GM21423 (cell line): ENCODE measurements at regions not wholly inside any gene's neighbourhood (a gene's known extent, or its start where the extent isn't known, plus 50 kb on each side); places are given as distances from the start of the nearest gene placed in this dataset.

Experiments
- ATAC-seq: cut with Tn5 transposase; IDR thresholded peaks from one replicate; pipeline ENCODE4 v1.9.1; 2021; ENCODE audit warnings: mild to moderate bottlenecking, moderate library complexity; ENCODE audit not compliant: unreplicated experiment

DNA sequence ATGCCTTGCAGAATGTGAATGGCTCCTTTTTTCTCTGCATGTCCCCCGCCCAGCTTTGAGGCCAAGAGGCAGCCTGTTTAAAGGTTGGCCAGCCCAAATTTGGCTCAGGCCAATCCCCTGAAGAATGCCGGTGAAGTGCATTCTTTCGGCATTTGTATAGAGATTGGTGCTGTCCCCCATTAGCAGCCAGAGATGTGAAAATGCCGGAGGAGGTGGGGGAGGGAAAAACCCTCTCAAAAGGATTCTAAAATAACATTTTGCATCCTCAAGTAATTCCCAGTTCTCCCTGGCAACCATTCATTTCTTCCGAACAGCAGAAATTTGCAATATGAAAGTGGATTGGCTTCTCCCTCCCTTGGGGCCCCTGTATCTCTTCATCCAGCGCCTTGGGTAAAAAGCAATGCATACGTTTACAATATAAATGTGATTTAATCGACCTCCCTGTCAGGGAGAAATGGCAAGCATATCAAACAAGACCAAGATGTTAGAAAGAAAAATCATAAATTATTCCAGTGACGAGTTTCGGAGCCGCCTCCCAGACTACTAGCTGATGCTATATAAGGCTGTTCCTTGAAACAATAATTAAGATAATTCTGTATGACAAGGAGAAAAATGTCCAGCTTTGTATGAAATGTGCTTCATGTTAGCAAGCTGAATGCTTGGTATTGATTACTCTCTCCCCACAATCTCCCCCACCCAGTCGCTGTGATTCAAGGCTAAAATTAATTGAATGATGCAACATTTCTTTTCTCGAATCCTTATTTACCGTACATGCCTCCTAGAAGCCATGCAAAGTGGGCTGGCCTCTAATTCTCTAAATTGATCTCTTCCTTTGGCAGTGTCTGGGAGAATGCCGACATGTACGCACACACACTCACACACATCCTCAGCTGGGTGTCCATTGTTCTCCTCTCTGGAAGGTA lies 323.7 kb downstream of the RPS24 start:
- ATAC-seq = no peak

DNA sequence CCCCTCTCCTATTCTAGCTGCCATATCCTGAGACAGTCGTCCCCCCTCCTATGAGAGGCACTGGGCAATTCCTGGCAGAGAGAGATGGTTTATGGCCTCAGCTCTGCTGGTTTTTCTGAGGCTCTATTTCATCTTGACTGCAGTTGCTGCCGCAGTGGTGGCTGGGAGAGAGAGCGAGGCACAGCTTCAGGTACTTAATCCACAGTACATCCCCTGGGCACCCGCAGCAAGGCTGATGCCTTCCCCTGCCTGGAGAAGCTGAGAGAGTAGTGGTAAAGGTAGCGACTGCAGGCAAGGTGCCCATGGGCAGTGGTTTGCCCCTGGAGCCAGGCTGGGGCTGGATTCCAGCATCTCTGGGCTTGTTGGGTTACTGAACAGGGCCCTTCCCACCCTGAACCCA lies 324.7 kb downstream of the RPS24 start:
- no peak for ATAC-seq

DNA sequence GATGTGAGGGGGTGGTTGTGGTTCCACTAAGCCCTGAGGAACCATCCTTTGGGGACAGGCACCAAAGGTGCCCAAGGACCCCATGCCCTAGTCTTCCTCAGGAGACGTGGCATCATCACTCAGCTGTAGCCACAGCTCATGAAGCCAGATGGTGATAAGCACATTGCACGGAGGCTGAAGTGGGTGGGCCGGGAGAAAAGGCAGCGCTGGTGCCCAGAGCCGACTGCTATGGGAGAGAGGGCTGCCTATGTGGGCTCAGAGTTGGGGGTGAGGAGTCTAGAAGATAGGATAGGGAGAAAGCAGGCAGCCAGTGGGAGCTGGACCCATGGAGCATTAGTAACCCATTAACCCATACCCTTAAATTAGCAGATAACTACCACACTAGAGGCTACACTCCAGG lies 325.3 kb downstream of the RPS24 start:
- ATAC-seq = no peak

DNA sequence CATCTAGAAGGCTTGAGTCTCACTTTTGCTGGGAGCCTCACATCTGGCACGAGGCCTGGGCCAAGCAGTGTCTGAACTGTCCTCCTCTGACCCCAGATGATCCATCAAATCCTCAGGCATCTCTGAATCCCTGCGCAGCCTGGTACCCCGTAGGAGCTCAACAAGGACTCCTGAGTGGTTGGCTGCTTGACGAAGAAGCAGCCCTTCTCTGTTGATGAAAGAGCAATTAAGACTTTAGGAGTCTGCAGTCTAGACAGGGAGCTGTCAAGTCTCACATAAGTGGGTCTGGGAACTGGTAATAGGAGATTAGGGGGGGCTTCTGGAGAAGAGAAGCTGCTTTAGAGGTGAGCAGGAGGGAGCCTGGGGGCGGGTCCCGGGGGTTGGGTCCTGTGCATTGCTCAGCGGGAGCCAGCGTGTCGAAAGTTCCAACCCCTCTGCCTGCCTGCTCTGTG lies 326.0 kb downstream of the RPS24 start:
- ATAC-seq = no peak

DNA sequence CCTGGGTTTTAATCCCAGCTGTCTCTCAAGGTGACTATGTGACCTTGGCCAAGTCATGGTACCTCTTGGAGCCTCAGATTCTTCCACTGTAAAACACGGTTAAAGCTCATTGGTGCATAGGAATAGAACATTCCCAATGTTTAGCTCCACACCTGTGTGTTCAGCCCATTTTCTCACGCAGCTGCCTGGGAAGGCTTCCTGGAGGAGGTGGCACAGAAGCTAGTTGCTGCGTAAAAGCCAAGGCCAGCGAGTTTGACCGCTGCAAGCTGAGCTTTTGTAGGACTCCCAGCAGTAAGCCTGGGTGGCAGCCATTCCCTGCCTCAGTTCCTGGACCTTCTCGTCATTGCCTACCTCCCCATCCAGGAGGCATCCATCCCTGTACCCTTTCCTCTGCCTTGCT lies 326.6 kb downstream of the RPS24 start:
- ATAC-seq = no peak

DNA sequence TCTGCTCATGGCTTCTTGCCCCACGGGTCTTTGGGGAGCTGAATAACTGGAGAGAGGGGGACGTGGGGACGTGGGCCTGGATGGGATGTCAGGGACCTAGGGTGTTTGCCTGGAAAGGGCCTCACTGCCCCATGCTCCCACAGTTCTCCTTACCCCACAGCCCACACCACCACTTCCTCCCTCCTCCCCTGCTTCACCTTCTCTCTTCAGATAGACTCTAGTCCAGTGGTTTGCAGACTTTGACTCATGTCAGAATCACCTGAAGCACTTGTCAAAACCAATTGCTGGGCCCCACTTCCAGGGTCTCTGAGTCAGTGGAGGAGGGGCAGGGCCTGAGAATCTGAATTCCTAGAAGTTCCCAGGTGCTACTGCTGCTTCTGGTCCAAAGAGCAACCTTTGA lies 327.4 kb downstream of the RPS24 start:
- ATAC-seq = no peak

DNA sequence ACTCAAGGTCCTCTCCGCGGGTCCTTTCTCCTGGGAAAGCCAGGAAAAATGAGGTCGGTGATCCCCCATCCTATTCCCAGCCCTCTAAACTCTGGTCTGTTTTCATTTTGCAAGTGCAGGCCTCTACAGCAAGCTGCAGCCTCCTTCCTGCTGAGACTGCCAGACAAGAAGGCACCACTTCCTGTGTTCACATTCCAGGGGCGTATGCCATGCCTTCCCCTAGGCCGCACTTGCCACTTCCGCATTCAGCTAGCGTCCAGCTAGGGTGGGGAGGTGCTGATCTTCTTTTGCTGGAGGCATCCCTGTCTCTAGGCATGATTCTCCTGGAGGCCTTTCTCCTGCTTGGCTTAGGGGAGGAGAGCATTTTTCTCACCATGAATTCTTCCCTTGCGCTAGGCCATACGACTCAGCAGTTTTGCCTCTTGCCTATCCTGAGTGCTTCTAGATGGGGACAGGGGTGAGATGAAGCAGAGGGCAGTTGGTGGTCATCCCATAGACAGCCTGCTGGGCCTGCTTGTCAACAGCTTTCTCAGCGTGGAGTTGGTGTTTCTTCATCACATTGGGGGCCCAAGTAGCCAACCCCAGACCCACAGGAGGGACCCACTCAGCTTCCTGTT lies 328.9 kb downstream of the RPS24 start:
- no peak for ATAC-seq

DNA sequence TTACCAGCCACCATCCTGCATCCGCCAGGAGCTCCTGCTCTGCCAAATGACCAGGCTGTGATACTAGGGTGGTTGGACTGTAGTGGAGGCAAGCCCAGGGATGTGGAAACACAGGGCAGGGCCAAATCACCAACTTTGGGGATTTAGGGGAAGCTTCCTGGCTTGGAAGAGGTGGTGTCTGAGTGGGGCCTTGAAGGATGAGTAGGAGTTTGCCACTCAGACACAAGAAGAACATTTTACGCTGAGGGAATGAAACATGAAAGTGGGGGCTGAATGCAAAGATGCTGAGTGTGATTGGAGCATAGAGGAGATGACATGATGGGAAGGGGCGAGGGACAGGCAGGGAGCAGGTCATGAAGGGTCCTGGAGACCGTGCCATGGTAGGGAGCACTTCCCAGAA lies 329.5 kb downstream of the RPS24 start:
- no peak for ATAC-seq

DNA sequence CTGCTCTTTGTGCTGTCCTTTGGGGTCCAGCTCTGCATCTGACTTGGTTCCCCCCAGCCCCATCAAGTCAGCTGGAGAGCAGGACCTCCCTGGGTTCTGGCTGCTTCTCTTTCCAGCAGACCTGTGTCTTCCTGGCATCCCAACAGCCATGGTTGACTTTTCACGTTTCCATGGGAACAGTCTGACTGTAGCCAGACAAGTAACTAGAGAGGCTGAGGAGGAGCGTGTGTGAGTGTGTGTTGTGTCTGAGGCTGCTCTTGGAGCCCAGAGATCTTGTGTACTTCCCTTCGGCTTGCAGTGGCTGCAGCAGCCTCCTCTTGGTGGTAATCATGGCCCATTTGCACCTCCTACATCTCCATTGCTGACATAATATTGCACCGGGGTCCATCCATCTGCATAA lies 332.0 kb downstream of the RPS24 start:
- ATAC-seq = no peak

DNA sequence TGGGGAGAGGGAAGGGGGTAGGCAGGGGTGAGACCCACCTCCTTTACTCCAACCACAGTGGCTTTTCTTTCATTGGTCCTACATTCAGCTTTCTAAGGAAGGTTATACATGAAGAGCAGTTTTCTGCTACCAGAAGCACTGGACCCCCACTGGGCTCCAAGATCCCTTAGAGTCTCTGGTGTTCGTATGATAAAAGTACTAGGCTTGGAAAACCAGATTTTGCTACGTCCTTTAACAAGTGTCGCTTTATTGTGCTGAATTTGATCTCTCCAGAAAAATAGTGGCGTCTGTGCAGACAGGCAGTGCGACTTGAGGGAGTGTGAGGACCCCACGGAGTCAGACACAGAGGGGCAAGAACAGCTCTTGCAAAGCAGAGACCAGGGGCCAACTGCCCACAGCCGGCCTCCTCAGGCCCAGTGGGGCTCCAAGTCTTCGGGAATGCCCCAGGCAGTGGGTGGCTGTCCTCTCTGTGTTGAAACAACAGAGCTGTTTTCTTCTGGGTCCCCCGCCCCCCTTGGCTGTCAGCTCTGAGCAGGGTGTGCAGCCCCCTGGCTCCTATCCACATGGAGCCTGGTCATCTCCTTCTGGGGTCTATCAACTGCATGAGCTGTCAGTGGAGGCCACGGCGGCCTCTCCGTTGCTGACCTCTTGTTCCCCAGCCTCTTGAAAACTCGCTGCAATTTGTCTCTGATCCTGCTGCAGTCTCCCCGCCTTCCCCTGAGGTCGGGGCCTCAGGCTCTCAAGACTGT lies 333.2 kb downstream of the RPS24 start:
- ATAC-seq = no peak

DNA sequence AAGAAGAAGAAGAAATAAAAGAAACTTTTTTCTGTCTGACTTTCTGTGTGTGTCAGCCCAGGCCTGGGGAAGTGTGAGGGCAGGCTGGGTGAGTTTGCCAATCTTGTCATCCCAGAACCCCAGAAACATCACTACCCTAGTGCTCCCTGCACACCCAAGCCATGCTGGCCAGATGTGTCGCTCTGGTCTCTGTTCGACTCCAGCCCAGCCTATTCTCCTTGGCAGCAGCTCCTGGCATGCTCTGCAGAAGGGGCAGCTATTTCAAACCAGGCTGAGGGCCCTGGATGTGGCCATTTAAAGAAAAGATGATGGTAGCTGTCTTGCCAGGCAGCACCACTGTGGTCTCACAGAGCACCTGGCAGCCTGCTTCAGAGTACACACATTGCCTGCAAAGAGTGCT lies 334.1 kb downstream of the RPS24 start:
- no peak for ATAC-seq

DNA sequence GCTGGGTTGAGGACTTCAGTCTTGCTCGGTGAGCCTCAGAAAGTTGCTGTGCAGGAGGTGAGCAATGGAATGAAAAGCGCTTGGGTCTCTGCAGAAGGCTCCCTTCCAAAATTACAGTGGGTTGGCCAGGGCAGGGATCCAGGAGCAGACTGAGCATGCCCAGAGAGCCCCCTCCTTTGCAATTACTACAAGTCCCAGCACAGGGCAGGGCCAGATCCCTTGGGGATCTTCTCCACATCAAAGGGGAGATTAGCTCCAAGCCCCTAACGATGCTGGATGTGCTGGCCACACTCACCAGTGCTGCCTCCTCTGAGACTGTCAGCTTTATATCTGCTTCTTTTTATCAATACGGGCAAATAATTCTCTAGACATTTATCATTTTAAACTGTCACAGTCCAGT lies 337.5 kb downstream of the RPS24 start:
- ATAC-seq = no peak

DNA sequence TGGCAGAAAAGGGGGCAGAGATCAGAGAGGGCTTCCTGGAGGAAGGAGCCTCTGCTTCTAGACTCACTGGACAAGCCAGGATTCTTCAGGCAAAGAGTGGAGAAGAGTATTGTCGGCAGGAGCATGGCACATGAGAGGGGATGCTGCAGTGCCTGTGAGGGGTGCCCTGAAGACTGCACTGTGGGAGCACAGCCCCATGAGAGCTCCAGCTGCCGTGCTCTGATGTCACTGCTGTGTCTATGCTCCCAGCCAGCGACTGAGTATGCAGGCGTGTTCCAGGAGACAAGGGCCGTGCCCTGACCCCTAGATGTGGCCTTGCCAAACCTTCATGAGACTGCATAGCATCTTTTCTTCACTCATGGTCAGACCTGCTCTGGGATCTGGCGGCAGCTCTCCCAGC lies 339.1 kb downstream of the RPS24 start:
- no peak for ATAC-seq

DNA sequence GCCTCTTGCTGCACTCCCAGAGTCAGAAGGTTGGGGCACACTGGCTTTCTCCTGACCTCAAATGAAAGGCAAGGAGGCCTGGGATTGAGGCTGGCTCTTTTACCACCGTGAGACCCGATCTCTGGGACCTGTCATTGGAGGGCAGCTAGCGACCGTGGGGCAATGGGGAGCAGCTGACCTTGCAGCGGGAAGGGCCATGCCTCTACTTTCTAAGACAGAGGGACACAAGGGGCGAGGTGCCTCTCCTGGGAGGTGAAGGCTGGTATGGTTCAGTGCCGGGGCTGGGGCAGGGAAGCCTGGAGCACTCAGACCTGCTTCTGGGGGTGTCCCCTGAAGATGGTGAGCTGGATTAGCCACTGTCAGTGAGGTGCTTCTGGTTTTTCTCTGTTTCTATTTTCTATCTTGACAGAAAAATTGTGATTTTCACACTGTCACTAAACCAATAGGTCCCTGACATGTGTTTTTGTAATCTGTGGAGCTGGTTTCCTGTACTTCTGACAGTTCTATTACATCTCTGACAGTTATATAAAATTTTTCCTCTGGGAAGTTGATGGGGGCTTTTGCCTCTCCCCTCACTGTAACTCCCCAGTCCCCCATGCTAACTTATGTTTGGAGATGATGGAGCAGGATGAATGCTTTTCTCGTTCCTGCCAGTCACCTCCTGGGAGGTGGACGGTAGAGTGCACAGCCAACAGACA lies 340.8 kb downstream of the RPS24 start:
- ATAC-seq = no peak

DNA sequence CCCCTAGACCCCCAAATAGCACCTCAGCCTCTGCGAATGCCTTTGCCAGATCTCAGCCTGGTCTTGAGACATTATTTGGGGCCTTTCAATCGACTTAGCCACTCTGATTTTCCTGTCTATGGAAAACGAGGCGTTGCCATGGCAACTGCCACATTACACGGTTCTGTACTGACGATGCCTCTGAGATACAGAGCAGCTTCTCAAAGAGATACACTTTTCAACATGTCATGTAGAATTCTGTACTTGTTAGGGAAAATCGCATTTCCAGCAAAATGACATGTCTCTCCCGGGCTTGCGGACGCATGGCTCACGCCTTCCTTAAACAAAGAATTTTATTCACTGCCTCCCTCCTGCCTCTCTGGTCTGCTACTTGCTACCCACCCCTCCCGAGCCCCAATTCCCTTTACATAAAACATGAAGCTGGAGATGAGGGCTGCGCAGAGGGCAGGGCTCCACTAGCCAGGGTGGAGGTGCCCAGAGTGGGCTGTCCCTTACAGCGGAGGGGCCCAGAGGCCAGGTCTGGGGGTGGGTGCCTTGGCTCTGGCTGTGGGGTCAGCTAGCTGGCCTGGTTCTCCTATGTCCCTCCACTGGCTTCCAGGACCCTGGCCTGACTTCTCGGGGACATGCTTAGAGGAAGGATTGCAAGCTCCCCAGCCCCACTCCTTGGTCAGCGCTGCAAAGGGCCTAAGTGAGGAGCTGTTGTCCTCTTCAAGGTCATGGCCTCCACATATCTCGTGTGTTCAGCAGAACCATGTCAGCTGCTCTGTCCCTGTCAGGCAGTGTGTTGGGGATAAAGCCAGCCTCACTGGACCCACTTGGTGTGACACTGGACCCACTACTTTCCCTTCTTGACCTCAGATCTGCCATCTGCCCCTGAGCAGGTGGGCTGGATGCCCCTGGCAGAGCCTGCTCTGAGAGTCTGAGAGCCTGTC lies 342.5 kb downstream of the RPS24 start:
- no peak for ATAC-seq

DNA sequence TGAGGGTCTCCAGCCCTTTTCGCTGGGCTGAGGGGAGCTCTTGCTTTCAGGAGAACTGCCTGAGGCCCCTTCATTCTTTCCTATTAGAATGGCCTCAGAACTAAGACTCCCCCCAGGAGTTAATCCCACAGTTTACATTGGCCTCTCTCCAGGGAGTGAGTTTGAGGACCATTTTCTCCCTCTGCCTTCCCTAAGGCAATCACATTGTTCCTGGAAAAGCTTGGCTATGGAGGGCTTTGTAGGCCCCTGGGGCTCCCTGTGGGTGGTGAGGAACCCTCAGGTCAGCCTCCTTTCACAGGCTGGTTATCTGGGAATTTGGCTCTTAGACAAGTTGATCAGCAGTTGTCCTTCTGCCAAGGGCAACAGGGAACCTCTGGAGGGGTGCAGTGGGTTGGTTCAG lies 343.7 kb downstream of the RPS24 start:
- ATAC-seq = no peak

DNA sequence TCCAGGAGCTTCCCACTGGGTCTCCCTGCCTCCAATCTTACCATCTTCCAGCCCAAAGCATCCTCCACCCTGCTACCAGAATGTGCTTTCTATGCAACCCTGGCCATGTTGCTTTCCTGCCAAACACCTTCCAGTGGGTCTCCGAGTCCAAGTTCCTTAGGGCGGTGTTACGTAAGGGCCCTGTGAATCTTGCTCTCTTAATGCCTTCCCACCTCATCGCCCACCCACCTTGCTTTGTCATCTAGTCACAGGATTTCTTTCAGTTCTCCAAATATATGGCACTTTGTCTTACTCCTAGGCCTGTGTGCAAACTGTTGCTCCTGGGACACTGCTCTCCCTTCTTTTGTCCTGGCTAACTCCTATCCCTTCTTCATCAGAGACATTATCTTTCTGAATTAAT lies 344.5 kb downstream of the RPS24 start:
- ATAC-seq = no peak

DNA sequence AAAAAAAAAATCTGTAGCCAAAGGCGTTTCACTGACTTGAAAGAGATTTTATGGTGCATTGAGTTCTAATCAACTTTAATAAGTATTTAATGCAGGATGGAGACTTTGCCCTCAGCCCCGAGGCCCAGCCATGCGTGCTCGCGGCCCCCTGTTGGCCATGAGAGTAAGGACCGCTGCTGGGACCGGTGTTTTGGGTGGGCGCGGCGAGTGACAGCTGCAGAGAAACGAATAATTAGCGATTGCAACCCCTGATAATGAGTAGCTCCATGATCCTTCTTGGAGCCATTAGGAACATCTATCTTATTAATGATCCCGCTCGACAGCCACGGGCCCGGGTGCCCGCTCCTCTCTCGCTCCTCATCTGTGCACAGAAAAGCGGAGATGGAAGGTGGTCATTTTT lies 347.4 kb downstream of the RPS24 start:
- ATAC-seq = no peak

DNA sequence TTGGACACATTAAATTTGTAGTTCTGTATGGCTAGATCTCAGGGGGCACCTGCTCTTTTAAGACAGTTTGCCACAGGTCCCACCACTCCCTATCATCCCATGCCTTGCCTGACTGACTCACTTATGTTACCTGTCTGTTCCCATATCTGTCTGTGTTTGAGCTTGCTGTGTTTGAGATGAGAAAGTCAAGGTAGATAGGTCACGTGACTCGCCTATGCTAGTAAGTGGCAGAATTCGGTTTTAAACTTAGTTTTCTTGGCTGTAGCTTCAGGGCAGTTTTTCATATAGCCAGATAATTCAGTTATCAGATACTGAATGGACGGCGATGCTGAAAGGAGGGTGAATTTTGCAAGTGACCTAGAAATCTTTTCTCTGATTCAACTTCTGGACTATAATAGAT lies 348.4 kb downstream of the RPS24 start:
- no peak for ATAC-seq

DNA sequence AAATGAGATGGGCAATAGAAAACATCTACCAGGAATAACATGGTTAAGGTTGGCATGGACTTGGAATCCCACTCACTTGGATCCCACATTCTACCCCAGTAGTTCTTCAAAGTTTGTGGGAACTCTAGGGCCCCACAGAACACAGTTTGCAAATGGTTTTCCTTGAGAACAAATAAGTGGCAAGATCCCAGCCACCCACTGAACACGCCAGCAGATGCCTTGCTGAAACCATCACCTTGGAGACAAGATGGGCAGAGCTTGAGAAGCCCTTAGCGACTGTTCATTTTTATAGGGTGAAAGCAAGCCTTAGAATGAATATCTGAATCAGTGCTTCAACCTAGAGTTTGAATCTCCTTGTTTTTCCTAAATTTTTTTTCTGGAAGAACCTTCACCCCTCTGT lies 349.1 kb downstream of the RPS24 start:
- ATAC-seq = no peak
